NCI-H1092 treated with DMSO at 0.1 percent for 48 hours (cell line): ENCODE measurements at regions not wholly inside any gene's neighbourhood (a gene's known extent, or its start where the extent isn't known, plus 50 kb on each side); places are given as distances from the start of the nearest gene placed in this dataset.

ENCODE experiments used
- DNase-seq: peaks from one replicate; lab custom pipeline; 2025; lab: John Stamatoyannopoulos, UW

GRCh38 chr2:239517686-239518085 lies 116.9 kb upstream of the HDAC4 start:
- no peak for DNase-seq

DNA sequence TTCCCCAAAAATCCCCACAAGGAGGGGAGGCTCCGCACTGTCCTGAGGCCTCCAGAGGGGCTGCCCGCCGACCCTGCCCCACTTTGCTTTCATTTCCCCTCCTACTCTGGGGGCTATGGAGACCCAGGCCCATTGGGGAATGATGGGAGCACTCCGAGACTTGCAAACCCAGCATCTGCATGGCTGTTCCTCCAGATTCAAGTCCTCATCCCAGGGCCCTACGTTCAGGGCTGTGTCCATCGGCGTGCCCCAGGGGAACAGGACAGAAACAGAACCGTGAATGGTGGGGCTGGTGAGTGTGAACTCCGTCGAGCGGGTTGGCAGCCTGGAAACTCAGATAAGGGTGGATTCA lies 116.1 kb upstream of the HDAC4 start:
- DNase-seq: no peak

- DNase-seq: no peak
These were observed 115.6 kb upstream of the HDAC4 start for GRCh38 chr2:239516286-239516953.

GRCh38 chr2:239514754-239515530 lies 114.1 kb upstream of the HDAC4 start:
- DNase-seq: no peak

- no peak for DNase-seq
These were observed 111.2 kb upstream of the HDAC4 start for GRCh38 chr2:239512054-239512453.

- no peak for DNase-seq
These were observed 108.7 kb upstream of the HDAC4 start for GRCh38 chr2:239509373-239510143.

- DNase-seq: no peak
These were observed 107.4 kb upstream of the HDAC4 start for GRCh38 chr2:239508261-239508660.

DNA sequence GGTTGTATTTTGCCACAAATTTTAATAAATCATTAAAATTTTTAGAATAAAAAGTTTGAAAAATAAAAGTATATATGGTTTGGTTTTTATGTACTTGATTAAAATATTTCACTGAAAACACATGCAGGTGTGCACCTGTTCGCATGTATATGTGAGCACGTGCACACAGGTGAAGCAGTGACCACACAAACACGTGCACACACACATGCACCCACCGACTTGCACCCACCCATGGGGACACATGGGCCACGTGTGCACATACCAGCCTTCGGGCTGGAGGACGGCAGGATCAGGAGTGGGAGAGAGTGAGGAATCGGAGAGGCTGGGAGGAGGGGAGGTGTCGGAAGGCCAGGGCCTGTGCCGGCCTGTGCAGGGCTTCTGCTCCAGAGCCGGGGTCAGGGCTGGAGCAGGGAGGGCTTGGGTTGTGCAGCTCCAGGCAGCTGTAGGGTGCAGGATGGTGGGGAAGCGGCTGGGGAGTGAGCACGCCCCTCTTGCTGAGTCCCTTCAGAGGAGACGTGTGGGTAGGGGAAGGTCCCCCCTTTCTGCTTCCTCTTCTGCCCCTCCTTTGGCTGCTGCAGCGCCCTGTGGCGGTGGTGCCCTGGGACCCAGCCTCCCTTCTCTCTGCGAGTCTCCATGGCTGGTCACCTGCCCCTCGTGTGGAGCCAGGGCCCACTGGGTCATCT lies 106.9 kb upstream of the HDAC4 start:
- no peak for DNase-seq

DNA sequence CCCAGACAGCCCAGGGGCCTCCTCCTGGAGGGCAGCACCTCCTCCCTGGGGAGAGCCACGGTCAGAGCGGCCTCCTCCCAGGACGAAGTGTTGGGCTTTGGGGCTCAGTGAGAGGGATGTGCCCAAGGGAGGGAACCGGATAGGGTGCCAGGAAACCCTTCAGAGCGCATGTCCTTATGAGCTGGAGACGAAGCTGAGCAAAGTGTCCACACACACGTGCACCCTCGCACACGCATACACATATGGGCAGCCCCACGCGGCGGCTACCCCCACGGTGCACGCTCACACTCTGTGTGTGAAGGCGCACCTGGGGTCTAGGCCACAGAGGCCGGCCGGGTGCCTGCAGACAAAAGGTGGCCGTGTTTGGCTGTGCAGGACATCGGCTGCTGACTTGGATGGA lies 106.1 kb upstream of the HDAC4 start:
- no peak for DNase-seq

GRCh38 chr2:239506101-239506857 lies 105.5 kb upstream of the HDAC4 start:
- no peak for DNase-seq

- DNase-seq: no peak
These were observed 103.9 kb upstream of the HDAC4 start for GRCh38 chr2:239504643-239505235.

DNA sequence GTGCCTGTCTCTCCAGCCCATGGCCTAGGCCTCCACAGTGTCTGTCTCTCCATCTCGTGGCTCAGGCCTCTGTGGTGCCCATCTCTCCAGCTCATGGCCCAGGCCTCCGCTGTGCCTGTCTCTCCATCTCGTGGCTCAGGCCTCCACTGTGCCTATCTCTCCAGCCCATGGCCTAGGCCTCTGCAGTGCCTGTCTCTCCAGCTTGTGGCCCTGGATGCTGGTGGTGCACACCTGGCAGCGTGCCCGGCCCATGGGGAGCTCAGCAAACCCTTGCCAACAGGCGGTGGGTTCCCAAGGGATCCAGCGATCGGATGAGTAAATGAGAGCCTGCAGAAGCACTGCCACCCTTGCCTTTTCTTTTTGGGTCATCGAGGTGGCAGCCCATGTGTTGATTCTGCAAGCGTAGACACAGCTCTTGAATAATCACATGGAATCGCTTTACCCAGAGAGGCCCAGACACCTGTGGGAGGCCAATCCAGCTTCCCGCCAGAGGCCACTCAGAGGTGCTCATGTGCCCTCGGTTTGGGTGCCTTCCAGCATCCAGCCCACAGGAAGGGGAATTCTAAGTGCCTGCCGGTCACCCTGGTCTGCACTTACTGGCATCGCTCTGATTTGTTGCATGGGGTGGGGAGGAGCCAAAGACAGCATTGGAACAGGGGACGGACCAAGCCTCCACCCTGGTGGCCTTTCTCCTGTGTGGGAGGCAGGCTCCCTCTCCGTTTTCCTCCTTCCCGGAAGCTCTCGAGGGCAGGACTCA lies 101.8 kb upstream of the HDAC4 start:
- DNase-seq: peak; percentile 88

GRCh38 chr2:239500574-239501550 lies 100.0 kb upstream of the HDAC4 start:
- no peak for DNase-seq

DNA sequence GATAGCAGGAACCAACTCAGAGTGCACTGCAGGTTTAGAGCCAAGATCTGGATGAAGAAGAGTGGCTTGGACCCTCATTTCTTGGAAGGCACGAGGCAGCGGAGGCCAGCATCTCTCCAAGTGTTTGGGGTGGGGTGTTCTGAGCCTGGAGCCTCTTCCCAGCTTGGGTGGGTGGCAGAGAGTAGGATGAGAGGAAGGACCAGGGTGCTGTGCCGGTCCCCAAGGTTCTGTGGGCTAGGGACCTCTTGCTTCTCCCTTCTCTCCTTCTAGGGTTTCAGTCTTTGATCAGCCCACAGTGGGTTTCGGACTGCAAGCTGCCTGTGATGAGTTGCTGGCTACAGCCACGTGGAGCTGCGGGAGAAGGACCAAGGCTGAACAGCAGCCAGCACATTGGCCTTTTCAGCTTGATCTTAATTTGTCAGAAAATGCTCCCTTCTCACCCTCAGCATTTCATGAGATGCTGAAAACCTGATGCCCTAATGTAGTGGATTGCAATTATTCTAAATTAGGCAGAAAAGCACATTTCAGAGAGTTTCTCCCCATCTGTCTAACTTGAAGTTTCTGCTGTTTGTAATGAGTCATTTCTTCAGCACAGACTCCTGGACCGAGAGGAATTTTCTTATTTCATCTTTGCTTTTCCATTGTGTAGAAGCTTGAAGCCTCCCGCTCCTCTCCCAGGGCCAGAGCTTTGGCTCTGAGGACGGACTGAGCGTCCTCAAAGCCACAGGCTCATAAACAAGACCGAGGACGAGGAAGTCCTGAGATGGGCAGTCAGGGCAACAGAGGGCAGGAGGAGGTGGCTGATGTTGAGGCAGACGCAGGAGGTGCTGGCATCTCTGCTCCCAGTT lies 99.1 kb upstream of the HDAC4 start:
- no peak for DNase-seq

- no peak for DNase-seq
These were observed 98.3 kb upstream of the HDAC4 start for GRCh38 chr2:239498981-239499634.

DNA sequence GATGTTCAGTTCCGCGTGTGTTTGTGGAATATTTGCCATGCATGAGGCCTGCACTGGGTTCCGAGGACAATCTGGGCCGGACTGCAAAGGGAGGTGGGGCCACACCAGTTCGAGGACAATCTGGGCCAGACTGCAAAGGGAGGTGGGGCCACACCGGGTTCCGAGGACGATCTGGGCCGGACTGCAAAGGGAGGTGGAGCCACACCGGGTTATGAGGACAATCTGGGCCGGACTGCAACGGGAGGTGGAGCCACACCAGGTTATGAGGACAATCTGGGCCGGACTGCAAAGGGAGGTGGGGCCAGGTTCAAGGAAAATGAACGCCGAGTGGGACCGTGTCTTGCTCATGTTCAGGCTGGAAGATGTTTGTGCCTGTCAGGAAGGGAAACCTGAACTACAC lies 97.8 kb upstream of the HDAC4 start:
- no peak for DNase-seq

DNA sequence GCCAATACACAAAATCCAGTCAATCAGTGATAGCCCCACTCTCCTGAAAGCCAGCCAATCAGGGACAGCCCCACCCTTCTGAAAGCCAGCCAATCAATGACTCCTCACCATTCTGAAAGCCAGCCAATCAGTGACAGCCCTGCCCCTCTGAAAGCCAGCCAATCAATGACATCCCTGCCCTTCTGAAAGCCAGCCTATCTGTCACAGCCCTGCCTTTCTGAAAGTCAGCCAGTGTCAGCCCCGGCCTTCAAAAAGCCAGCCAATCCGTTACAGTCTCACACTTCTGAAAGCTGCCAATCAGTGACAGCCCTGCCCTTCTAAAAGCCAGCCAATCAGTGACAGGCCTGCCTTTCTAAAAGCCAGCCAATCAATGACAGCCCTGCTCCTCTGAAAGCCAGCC lies 95.9 kb upstream of the HDAC4 start:
- no peak for DNase-seq

GRCh38 chr2:239495791-239496233 lies 95.0 kb upstream of the HDAC4 start:
- no peak for DNase-seq
